Uterus (tissue), 2 donors: ENCODE measurements at regions not wholly inside any gene's neighbourhood (a gene's known extent, or its start where the extent isn't known, plus 50 kb on each side); places are given as distances from the start of the nearest gene placed in this dataset.

ENCODE experiments used
- CTCF ChIP-seq, 4 experiments: fragments of 200-600 bp in 2 of 4; fragments of 450-650 bp in 2 of 4; sonication (generic) in 2 of 4; IDR thresholded peaks; one replicate each; pipeline ENCODE4 v1.5.1; 2016 to 2019; ENCODE audit warnings: antibody characterized with exemption in 4 of 4, mild to moderate bottlenecking in 2 of 4, moderate library complexity in 1 of 4
- POLR2A ChIP-seq, 2 donors: fragments of 450-650 bp; IDR thresholded peaks; one replicate each; pipeline ENCODE4 v1.6.1; 2016; ENCODE audit warnings: antibody characterized with exemption in 2 of 2, mild to moderate bottlenecking in 1 of 2, moderate library complexity in 1 of 2

DNA sequence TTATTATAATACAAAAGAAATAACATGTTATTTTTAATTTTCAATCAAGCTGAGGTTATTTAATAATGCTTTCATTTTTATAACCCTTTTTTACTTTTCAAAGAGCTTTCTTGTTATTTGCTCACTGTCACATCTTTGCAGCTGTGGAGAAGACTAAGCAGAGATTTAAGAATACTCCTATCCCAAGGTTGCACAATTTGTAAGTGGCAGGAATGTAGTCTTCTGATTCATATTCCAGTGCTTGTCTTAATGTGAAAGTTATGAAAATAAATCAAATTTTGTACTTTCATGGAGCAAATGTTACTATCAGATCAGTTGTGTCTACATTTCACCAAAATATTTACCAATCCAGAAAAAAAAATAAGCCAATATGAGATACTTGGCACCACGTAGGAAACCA is 86.6 kb downstream of the DDIT4L start:
- TF ChIP-seq POLR2A (IDR thresholded peaks at IDR 0.05): no peak
- TF ChIP-seq CTCF (IDR thresholded peaks at IDR 0.05): no peak
